Large intestine (tissue), 3 donors: ENCODE measurements at regions not wholly inside any gene's neighbourhood (a gene's known extent, or its start where the extent isn't known, plus 50 kb on each side); places are given as distances from the start of the nearest gene placed in this dataset.
"Not testable (repeated sequence)": the region's sequence is repeated elsewhere in the genome, so short reads cannot be mapped to it uniquely, and the experiment has no call there.

ENCODE experiments used
- DNase-seq, 2 donors: peaks; one replicate each; pipeline versions ENCODE4 v3.0.0 to v3.0.0-alpha.2; 2013
- H3K27ac ChIP-seq: one replicate; pipeline ENCODE4 v1.5.1; 2013; ENCODE audit warnings: low read length
- H3K27me3 ChIP-seq: 2 replicates; pipeline ENCODE4 v1.6.1; 2013; ENCODE audit warnings: low read length; ENCODE audit not compliant: control insufficient read depth, insufficient read depth
- H3K36me3 ChIP-seq: 2 replicates; pipeline ENCODE4 v1.6.1; 2013; ENCODE audit warnings: low read length; ENCODE audit not compliant: control insufficient read depth, insufficient read depth
- H3K4me1 ChIP-seq: one replicate; pipeline ENCODE4 v1.6.1; 2013; ENCODE audit warnings: low read length; ENCODE audit not compliant: control insufficient read depth, insufficient read depth
- H3K4me3 ChIP-seq: one replicate; pipeline ENCODE4 v1.5.1; 2013; ENCODE audit warnings: low read length
- H3K9me3 ChIP-seq: one replicate; pipeline ENCODE4 v1.6.1; 2013; ENCODE audit warnings: mild to moderate bottlenecking, low read depth, low read length, moderate library complexity; ENCODE audit not compliant: control insufficient read depth
- WGBS: methylation state at CpG from one replicate; pipeline ENCODE4 v1.1.5; 2013; ENCODE audit warnings: low lambda C conversion rate; ENCODE audit not compliant: insufficient coverage; 5-methylcytosine and 5-hydroxymethylcytosine counted together

- Histone ChIP-seq H3K36me3 (no peaks in the 10 kb centered on the region), H3K4me3 (no peak overlapping the region), H3K27ac (no peak overlapping the region), H3K27me3 (no peaks in the 10 kb centered on the region), H3K9me3 (no peaks in the 10 kb centered on the region), H3K4me1 (no peaks in the 10 kb centered on the region)
- no peak for DNase-seq
- 92% methylated on average over 2 of the region's 4 CpGs for WGBS
These were observed 86.3 kb upstream of the KCTD1 start for GRCh38 chr18:26634631-26635030.

- Histone ChIP-seq H3K4me1 (no peaks in the 10 kb centered on the region), H3K27ac (no peak overlapping the region), H3K9me3 (no peaks in the 10 kb centered on the region), H3K27me3 (no peaks in the 10 kb centered on the region), H3K36me3 (no peaks in the 10 kb centered on the region), H3K4me3 (no peak overlapping the region)
- no CpG with 5 or more reads among the region's 1 CpG for WGBS
- DNase-seq: no peak
These were observed 82.8 kb upstream of the KCTD1 start for GRCh38 chr18:26631135-26631534.

DNA sequence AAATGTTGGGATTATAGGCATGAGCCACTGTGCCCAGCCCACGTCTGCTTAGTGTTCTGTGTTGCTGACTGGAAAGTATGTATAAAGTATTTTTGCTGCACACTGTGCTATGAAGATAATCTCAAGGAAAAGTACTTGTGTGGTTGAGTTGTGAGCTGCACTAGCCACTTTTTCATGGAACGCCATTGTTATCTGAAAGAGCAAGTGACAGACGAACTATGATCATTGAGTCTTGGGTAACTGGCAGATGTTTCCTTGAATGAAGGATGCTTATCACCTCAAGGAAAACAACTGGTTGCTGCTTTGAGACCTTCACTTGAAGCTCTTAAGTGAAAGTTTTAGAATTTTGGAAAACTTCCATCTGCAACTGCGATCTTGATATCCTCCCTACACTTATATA, 82.2 kb upstream of the KCTD1 start:
- DNase-seq: no peak
- no peak overlapping the region for H3K4me3 ChIP-seq
- H3K9me3 ChIP-seq: no peaks in the 10 kb centered on the region
- no peak overlapping the region for H3K27ac ChIP-seq
- 86% methylated on average over 1 of the region's 4 CpGs for WGBS
- no peaks in the 10 kb centered on the region for H3K36me3 ChIP-seq
- no peaks in the 10 kb centered on the region for H3K27me3 ChIP-seq
- no peaks in the 10 kb centered on the region for H3K4me1 ChIP-seq

GRCh38 chr18:26628017-26628416, 79.7 kb upstream of the KCTD1 start:
- Histone ChIP-seq H3K27ac (no peak overlapping the region), H3K36me3 (no peaks in the 10 kb centered on the region), H3K4me3 (no peak overlapping the region), H3K27me3 (no peaks in the 10 kb centered on the region), H3K4me1 (no peaks in the 10 kb centered on the region), H3K9me3 (peaks cover 4% of the 10 kb centered on the region)
- no peak for DNase-seq

DNA sequence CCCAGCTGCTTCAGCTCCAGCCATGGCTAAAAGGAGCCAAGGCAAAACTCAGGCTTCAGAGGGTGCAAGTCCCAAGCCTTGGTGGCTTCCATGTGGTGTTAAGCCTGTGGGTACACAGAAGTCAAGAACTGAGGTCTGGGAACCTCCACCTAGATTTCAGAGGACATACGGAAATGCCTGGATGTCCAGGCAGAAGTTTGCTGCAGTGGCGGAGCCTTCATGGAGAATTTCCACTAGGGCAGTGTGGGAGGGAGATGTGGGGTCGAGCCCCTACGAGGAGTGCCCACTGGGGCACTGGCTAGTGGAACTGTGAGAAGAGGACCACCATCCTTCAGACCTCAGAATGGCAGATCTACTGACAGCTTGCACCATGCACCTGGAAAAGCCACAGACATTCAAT, 76.1 kb upstream of the KCTD1 start:
- H3K9me3 ChIP-seq: peaks cover 4% of the 10 kb centered on the region
- no peak overlapping the region for H3K4me3 ChIP-seq
- H3K27ac ChIP-seq: no peak overlapping the region
- no peaks in the 10 kb centered on the region for H3K36me3 ChIP-seq
- no CpG with 5 or more reads among the region's 4 CpGs for WGBS
- no peaks in the 10 kb centered on the region for H3K4me1 ChIP-seq
- DNase-seq: no peak
- no peaks in the 10 kb centered on the region for H3K27me3 ChIP-seq

DNA sequence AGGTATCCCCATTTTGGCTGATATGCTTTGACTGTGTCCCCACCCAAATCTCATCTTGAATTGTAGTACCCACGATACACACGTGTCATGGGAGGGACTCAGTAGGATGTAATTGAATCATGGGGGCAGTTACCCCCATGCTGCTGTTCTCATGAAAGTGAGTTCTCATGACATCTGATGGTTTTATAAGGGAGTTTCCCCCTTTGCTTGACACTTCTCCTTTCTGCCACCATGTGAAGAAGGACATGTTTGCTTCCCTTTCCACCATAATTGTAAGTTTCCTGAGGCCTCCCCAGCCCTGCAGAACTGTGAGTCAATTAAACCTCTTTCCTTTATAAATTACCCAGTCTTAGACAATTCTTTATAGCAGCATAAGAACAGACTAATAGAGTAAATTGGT, 75.0 kb upstream of the KCTD1 start:
- no CpG with 5 or more reads among the region's 2 CpGs for WGBS
- not testable (repeated sequence) for H3K4me1 ChIP-seq

DNA sequence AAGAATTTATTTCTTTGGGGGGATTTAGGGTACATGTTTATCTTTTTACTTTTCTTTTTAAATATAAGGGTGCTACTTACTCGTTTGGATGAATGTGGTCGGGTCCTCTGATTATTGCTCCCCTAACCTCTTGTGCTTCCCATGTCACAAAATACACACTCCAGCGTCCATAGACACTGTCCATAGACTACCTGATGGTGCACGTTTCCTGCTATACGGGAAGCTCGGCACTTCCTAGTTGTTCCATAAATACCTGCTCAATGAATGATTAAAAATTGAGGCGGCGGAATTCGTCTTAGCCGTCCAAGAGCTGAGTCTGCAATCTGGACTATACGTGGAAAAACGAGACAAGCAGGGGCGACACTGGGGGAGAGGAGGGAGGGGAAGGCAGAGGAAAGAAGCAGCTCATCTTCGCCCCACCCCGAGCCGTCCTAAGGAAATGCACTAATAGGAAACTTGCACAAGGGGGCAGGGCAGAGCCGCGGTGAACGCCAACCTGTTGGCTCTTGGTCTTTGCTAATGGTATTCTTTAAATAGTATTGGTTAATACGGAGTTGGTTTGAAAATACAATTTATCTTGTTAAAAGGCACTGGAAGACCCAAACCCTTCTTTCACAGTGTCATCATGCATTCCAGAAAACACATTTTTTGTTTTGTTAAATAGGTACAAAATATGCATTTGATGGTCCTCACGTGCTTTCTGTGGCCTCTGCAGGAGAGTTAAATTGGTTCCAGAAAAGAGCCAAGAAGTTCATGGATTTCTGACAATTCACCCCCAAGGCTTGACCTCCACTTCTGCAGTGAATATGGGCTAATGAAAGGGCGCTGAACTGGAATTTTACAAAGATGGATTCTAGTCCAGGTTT, 73.0 kb upstream of the KCTD1 start:
- H3K4me1 ChIP-seq: no peaks in the 10 kb centered on the region
- H3K36me3 ChIP-seq: no peaks in the 10 kb centered on the region
- peak; percentile 8 to 11 for DNase-seq
- no peak overlapping the region for H3K27ac ChIP-seq
- H3K27me3 ChIP-seq: no peaks in the 10 kb centered on the region
- WGBS: 53% methylated on average over 3 of the region's 22 CpGs
- H3K9me3 ChIP-seq: peaks cover 4% of the 10 kb centered on the region
- H3K4me3 ChIP-seq: no peak overlapping the region

More for the DNA sequence above, 75.0 kb upstream of the KCTD1 start:
- not testable (repeated sequence) for H3K36me3 ChIP-seq, H3K27ac ChIP-seq, H3K27me3 ChIP-seq, H3K4me3 ChIP-seq, DNase-seq, H3K9me3 ChIP-seq

DNA sequence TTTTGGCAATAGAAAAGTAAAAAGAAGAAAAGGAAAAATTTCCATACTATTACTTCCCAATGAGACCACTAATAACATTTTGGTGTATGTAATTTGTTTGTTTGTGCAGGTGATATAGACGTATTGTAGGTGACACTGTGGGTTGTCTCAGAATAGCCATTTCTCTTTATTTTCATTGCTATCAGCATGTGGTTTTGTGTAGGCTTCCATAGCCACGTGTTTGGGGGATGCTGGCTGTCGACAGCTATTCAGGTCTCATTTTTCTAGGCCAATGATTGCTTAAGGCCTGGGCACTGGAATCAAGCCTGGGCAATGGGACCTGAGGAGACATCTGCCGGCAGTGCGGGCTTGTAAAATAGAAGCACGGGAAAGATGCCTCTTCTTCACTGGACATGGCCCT, 71.0 kb upstream of the KCTD1 start:
- Histone ChIP-seq H3K27ac (no peak overlapping the region), H3K4me1 (no peaks in the 10 kb centered on the region), H3K4me3 (no peak overlapping the region), H3K27me3 (no peaks in the 10 kb centered on the region), H3K9me3 (peaks cover under 1% of the 10 kb centered on the region), H3K36me3 (no peaks in the 10 kb centered on the region)
- DNase-seq: no peak
- no CpG with 5 or more reads among the region's 6 CpGs for WGBS

GRCh38 chr18:26618135-26618534, 69.8 kb upstream of the KCTD1 start:
- no peaks in the 10 kb centered on the region for H3K27me3 ChIP-seq
- no CpG with 5 or more reads among the region's 2 CpGs for WGBS
- no peak overlapping the region for H3K4me3 ChIP-seq
- H3K9me3 ChIP-seq: no peaks in the 10 kb centered on the region
- no peaks in the 10 kb centered on the region for H3K4me1 ChIP-seq
- no peak for DNase-seq
- no peaks in the 10 kb centered on the region for H3K36me3 ChIP-seq
- no peak overlapping the region for H3K27ac ChIP-seq

DNA sequence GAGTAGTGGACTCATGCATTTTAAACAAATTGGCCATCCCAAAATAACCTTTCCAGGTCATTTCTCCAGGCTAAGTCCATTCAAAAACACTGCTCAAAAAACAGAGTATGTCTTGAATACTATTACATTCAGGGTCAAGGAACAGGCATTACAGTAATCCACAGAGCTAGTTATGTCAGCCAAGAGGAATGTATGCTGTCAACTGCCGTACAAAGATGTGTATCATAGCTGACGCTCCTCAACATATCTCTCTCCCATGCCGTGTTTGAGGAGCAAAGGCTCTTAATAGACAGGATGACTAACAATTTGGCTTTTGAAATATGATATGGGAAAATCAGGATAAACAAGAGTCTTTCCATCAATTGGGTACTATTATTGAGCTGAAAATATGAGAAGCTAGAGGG, 68.8 kb upstream of the KCTD1 start:
- no peak overlapping the region for H3K4me3 ChIP-seq
- peak; percentile 29 for DNase-seq
- 30% methylated on average over 2 of the region's 3 CpGs for WGBS
- no peaks in the 10 kb centered on the region for H3K36me3 ChIP-seq
- H3K4me1 ChIP-seq: no peaks in the 10 kb centered on the region
- H3K27ac ChIP-seq: no peak overlapping the region
- H3K27me3 ChIP-seq: no peaks in the 10 kb centered on the region
- no peaks in the 10 kb centered on the region for H3K9me3 ChIP-seq

DNA sequence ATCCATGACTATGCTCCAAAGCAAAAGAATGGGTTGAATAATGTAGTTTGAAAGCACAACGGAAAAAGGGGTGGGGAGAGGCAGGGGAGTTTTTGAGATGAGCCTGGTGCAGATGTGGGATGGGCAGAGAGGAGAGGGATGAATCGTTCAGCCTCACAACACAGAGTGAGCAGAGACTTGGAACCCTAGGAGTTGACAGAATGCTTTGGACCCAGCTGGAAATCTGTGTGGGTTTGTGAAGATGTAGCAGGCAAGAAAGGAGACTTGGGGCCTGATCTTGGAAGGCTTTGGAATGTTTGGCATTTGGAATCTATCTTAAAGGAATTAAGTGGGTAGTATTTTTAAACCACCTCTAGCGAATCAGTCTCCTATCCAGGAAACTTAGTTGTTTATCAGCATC, 66.0 kb upstream of the KCTD1 start:
- H3K4me1 ChIP-seq: no peaks in the 10 kb centered on the region
- 82% methylated on average over 2 of the region's 3 CpGs for WGBS
- H3K9me3 ChIP-seq: no peaks in the 10 kb centered on the region
- H3K27me3 ChIP-seq: no peaks in the 10 kb centered on the region
- H3K36me3 ChIP-seq: no peaks in the 10 kb centered on the region
- no peak overlapping the region for H3K27ac ChIP-seq
- DNase-seq: no peak
- H3K4me3 ChIP-seq: no peak overlapping the region
